ENCODE measurements at regions not wholly inside any gene's neighbourhood (a gene's known extent, or its start where the extent isn't known, plus 50 kb on each side); places are given as distances from the start of the nearest gene placed in this dataset.

DNA sequence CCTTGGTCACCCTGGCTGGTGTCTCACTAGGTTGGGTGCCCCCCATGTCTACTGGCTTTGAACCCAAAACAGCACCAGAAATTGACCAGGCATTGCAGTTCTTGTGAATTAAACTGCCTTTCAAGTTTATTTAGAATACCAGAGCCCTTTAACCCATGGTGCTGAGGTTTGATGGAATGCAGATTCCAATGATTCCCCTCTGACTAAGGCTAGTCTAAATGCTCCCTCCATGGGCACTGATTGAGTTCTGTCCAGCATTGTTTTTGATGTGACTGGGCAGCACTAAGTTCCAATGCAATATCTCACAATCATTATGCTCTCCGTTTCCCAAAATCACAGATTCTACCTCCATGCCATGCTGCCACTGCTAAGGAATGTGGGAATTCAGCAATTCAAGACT, 1047.4 kb upstream of the LRRN3 start:
- WGBS, 2 donors = 94% methylated on average over 1 of the region's 1 CpG
- ATAC-seq (ENCODE audit: insufficient read depth, low FRiP score) = no peak
- Histone ChIP-seq H3K9me3 (ENCODE audit: control insufficient read depth in 4 of 4, insufficient read depth in 3 of 4, low read length in 3 of 4) (peaks cover 0 to 2% (median 0%) of the 10 kb centered on the region in 4 donors), H3K4me3 (no peak overlapping the region), H3K9ac (ENCODE audit: insufficient read depth in 1 of 2, low read length in 2 of 2) (no peak overlapping the region), H3K36me3 (ENCODE audit: control insufficient read depth in 4 of 4, insufficient read depth in 4 of 4, low read length in 4 of 4) (no peaks in the 10 kb centered on the region), H3K27me3 (ENCODE audit: control insufficient read depth in 3 of 3, insufficient read depth in 3 of 3, low read length in 2 of 3) (no peaks in the 10 kb centered on the region), H3K4me1 (ENCODE audit: control insufficient read depth in 5 of 5, insufficient read depth in 5 of 5, low read length in 5 of 5) (no peaks in the 10 kb centered on the region), H3K27ac (ENCODE audit: low read depth in 1 of 2, low read length in 1 of 2) (no peak overlapping the region)
- DNase-seq = no peak
- TF ChIP-seq, protein P1, sequence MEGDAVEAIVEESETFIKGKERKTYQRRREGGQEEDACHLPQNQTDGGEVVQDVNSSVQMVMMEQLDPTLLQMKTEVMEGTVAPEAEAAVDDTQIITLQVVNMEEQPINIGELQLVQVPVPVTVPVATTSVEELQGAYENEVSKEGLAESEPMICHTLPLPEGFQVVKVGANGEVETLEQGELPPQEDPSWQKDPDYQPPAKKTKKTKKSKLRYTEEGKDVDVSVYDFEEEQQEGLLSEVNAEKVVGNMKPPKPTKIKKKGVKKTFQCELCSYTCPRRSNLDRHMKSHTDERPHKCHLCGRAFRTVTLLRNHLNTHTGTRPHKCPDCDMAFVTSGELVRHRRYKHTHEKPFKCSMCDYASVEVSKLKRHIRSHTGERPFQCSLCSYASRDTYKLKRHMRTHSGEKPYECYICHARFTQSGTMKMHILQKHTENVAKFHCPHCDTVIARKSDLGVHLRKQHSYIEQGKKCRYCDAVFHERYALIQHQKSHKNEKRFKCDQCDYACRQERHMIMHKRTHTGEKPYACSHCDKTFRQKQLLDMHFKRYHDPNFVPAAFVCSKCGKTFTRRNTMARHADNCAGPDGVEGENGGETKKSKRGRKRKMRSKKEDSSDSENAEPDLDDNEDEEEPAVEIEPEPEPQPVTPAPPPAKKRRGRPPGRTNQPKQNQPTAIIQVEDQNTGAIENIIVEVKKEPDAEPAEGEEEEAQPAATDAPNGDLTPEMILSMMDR (IDR thresholded peaks at IDR 0.05; ENCODE audit: control extremely low read depth, extremely low read depth) = no peak

DNA sequence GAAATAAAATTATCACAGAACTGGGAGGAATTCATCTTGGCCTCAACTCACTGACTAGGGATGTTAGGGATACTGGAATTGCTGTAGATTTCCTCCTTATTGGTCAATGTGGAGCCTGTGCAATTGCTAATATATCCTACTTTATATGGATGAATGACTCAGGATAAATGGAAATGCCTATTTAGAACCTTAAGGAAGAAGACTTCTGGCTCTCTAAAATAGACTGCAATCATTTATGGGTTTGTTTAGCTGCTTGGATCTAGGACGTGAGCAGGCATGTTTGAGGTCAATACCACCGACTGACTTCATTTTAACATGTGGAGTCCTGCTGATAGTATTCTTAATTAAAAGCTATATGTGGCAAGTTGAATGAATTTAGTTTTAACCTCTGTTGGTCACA, 1040.1 kb upstream of the LRRN3 start:
- TF ChIP-seq, protein P1 (IDR thresholded peaks at IDR 0.05; ENCODE audit: control extremely low read depth, extremely low read depth) = no peak
- Histone ChIP-seq H3K4me1 (ENCODE audit: control insufficient read depth in 5 of 5, insufficient read depth in 5 of 5, low read length in 5 of 5) (no peaks in the 10 kb centered on the region), H3K36me3 (ENCODE audit: control insufficient read depth in 4 of 4, insufficient read depth in 4 of 4, low read length in 4 of 4) (no peaks in the 10 kb centered on the region), H3K9me3 (ENCODE audit: control insufficient read depth in 4 of 4, insufficient read depth in 3 of 4, low read length in 3 of 4) (peaks cover 0 to 4% (median 0%) of the 10 kb centered on the region in 4 donors), H3K27me3 (ENCODE audit: control insufficient read depth in 3 of 3, insufficient read depth in 3 of 3, low read length in 2 of 3) (no peaks in the 10 kb centered on the region), H3K27ac (ENCODE audit: low read depth in 1 of 2, low read length in 1 of 2) (no peak overlapping the region), H3K4me3 (no peak overlapping the region), H3K9ac (ENCODE audit: insufficient read depth in 1 of 2, low read length in 2 of 2) (no peak overlapping the region)
- no peak for DNase-seq
- no peak for ATAC-seq (ENCODE audit: insufficient read depth, low FRiP score)
- WGBS, 2 donors = 75 to 89% methylated on average over 2 of the region's 2 CpGs

DNA sequence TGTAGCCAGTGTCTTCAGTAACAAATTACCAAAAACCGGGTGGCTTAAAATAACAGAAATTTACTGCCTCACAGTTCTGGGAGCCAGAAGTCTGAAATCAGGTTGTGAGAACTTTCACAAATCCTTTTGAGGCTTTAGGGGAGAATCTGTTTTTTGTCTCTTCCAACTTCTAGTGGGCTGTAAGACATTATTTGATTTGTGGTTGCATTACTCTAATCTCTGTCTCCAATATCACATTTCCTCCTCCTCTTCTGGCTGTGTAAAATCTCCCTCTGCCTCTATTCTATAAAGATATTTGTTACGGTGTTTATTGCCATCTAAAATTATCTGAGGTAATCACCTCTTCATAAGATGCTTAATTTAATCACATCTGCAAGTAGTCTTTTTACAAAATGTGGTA, 1039.6 kb upstream of the LRRN3 start:
- WGBS, 2 donors = 76 to 89% methylated on average over 2 of the region's 2 CpGs
- Histone ChIP-seq H3K27me3 (ENCODE audit: control insufficient read depth in 3 of 3, insufficient read depth in 3 of 3, low read length in 2 of 3) (no peaks in the 10 kb centered on the region), H3K9me3 (ENCODE audit: control insufficient read depth in 4 of 4, insufficient read depth in 3 of 4, low read length in 3 of 4) (peaks cover 0 to 4% (median 0%) of the 10 kb centered on the region in 4 donors), H3K36me3 (ENCODE audit: control insufficient read depth in 4 of 4, insufficient read depth in 4 of 4, low read length in 4 of 4) (no peaks in the 10 kb centered on the region), H3K4me1 (ENCODE audit: control insufficient read depth in 5 of 5, insufficient read depth in 5 of 5, low read length in 5 of 5) (no peaks in the 10 kb centered on the region), H3K27ac (ENCODE audit: low read depth in 1 of 2, low read length in 1 of 2) (no peak overlapping the region), H3K9ac (ENCODE audit: insufficient read depth in 1 of 2, low read length in 2 of 2) (no peak overlapping the region), H3K4me3 (no peak overlapping the region)
- DNase-seq = no peak
- no peak for ATAC-seq (ENCODE audit: insufficient read depth, low FRiP score)
- TF ChIP-seq, protein P1 (IDR thresholded peaks at IDR 0.05; ENCODE audit: control extremely low read depth, extremely low read depth) = no peak

DNA sequence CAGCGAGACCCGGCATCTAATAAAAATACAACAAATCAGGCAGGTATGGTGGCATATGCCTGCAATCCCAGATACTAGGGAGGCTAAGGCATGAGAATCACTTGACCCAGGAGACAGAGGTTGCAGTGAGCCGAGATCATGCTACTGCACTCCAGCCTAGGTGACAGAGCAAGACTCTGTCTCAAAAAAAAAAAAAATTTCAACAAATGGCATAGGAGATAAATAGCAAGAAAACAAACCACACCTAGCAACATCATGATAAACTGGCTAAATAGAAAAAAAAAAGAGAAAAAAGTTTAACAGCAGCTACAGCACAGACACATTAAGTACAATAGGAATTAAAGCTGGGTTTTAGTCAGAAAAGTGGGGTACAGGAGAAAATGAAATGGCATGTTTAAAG, 1034.6 kb upstream of the LRRN3 start:
- Histone ChIP-seq H3K9ac (ENCODE audit: insufficient read depth in 1 of 2, low read length in 2 of 2) (no peak overlapping the region), H3K36me3 (ENCODE audit: control insufficient read depth in 4 of 4, insufficient read depth in 4 of 4, low read length in 4 of 4) (no peaks in the 10 kb centered on the region), H3K27ac (ENCODE audit: low read depth in 1 of 2, low read length in 1 of 2) (no peak overlapping the region), H3K4me3 (no peak overlapping the region), H3K4me1 (ENCODE audit: control insufficient read depth in 5 of 5, insufficient read depth in 5 of 5, low read length in 5 of 5) (no peaks in the 10 kb centered on the region), H3K27me3 (ENCODE audit: control insufficient read depth in 3 of 3, insufficient read depth in 3 of 3, low read length in 2 of 3) (no peaks in the 10 kb centered on the region), H3K9me3 (ENCODE audit: control insufficient read depth in 4 of 4, insufficient read depth in 3 of 4, low read length in 3 of 4) (no peaks in the 10 kb centered on the region)
- WGBS, 2 donors = 85 to 90% methylated on average over 3 of the region's 3 CpGs
- ATAC-seq (ENCODE audit: insufficient read depth, low FRiP score) = no peak
- TF ChIP-seq, protein P1 (IDR thresholded peaks at IDR 0.05; ENCODE audit: control extremely low read depth, extremely low read depth) = no peak
- DNase-seq = no peak
